H1 (cell line): ENCODE measurements at regions not wholly inside any gene's neighbourhood (a gene's known extent, or its start where the extent isn't known, plus 50 kb on each side); places are given as distances from the start of the nearest gene placed in this dataset.

Source experiments
- CTCF ChIA-PET: fragments of 300-600 bp; sonication (Branson Sonifier 250); formaldehyde crosslinking; loops from one replicate; lab custom pipeline; 2021; ENCODE audit not compliant: partially characterized antibody; lab: Charles Lee
- POLR2A ChIA-PET: fragments of 300-600 bp; sonication (Branson Sonifier 250); formaldehyde crosslinking; loops from one replicate; lab custom pipeline; 2021; ENCODE audit warnings: inconsistent platforms; ENCODE audit not compliant: partially characterized antibody; lab: Charles Lee
- DNase-seq, 2 experiments: peaks; one replicate each; pipeline versions ENCODE4 v3.0.0 to v3.0.0-alpha.2; 2010 to 2022; ENCODE audit warnings: low spot score in 2 of 2, low read depth in 1 of 2, mixed read lengths in 1 of 2
- FAIRE-seq: peaks from 2 replicates; lab custom pipeline; 2011; peaks lifted over from hg19 to GRCh38; lab: Jason Lieb, UNC
- H2AFZ ChIP-seq: 2 replicates; pipeline ENCODE4 v1.8.1; 2012; ENCODE audit warnings: low read length, inconsistent platforms
- H2AK5ac ChIP-seq: 2 replicates; pipeline ENCODE4 v1.6.1; 2013; ENCODE audit warnings: low read depth, low read length
- H2BK120ac ChIP-seq: replicated peaks from 2 replicates; pipeline ENCODE3; 2013; ENCODE audit warnings: low read depth, low read length, inconsistent platforms
- H2BK12ac ChIP-seq: 2 replicates; pipeline ENCODE4 v1.6.1; 2013; ENCODE audit warnings: low read depth, low read length
- H2BK15ac ChIP-seq: 2 replicates; pipeline ENCODE4 v1.6.1; 2013; ENCODE audit warnings: low read length
- H2BK20ac ChIP-seq: 2 replicates; pipeline ENCODE4 v1.6.1; 2013; ENCODE audit warnings: low read length
- H2BK5ac ChIP-seq: 2 replicates; pipeline ENCODE4 v1.6.1; 2013; ENCODE audit warnings: low read depth, low read length
- H3K14ac ChIP-seq: 2 replicates; pipeline ENCODE4 v1.6.1; 2013; ENCODE audit warnings: inconsistent platforms; ENCODE audit not compliant: insufficient read length
- H3K18ac ChIP-seq: 2 replicates; pipeline ENCODE4 v1.6.1; 2013; ENCODE audit warnings: low read length; ENCODE audit errors: extremely low read depth
- H3K23ac ChIP-seq: 2 replicates; pipeline ENCODE4 v1.6.1; 2013; ENCODE audit warnings: inconsistent platforms; ENCODE audit not compliant: insufficient read length
- H3K23me2 ChIP-seq: 2 replicates; pipeline ENCODE4 v1.6.1; 2013; ENCODE audit warnings: low read depth, low read length
- H3K27ac ChIP-seq: 2 replicates; pipeline ENCODE4 v1.6.1; 2011; ENCODE audit warnings: low read depth, low read length, inconsistent platforms
- H3K27me3 ChIP-seq, 4 experiments: replicated peaks in 1 of 4; 1 replicate in 1 of 4; 2 replicates in 3 of 4; pipeline versions ENCODE4 v1.6.1 to v1.8.1; 2011 to 2013; ENCODE audit warnings: low read length in 3 of 4, mild to moderate bottlenecking in 3 of 4, inconsistent platforms in 2 of 4, mixed read lengths in 2 of 4, moderate library complexity in 1 of 4; ENCODE audit not compliant: control insufficient read depth in 3 of 4, insufficient read depth in 3 of 4; ENCODE audit errors: extremely low read depth in 1 of 4
- H3K36me3 ChIP-seq, 4 experiments: 2 replicates each; pipeline versions ENCODE4 v1.6.1 to v1.8.1; 2011 to 2013; ENCODE audit warnings: mild to moderate bottlenecking in 4 of 4, low read length in 3 of 4, moderate library complexity in 2 of 4, control low read depth in 1 of 4, inconsistent platforms in 1 of 4; ENCODE audit not compliant: insufficient read depth in 4 of 4, control insufficient read depth in 2 of 4
- H3K4ac ChIP-seq: replicated peaks from 2 replicates; pipeline ENCODE3; 2013; ENCODE audit warnings: low read length, low read depth, mixed read lengths, inconsistent platforms; ENCODE audit not compliant: insufficient read length
- H3K4me1 ChIP-seq, 4 experiments: replicated peaks in 1 of 4; 1 replicate in 1 of 4; 2 replicates in 3 of 4; pipeline versions ENCODE4 v1.6.1 to v1.8.1; 2011 to 2013; ENCODE audit warnings: low read length in 3 of 4, inconsistent platforms in 2 of 4, mixed read lengths in 1 of 4; ENCODE audit not compliant: insufficient read depth in 4 of 4, control insufficient read depth in 3 of 4
- H3K4me2 ChIP-seq, 2 experiments: 2 replicates each; pipeline versions ENCODE4 v1.6.1 to v1.8.1; 2011 to 2013; ENCODE audit warnings: low read depth in 2 of 2, low read length in 2 of 2, control low read depth in 1 of 2, inconsistent platforms in 1 of 2, mild to moderate bottlenecking in 1 of 2; ENCODE audit not compliant: insufficient read depth in 1 of 2
- H3K4me3 ChIP-seq, 4 experiments: fragments of 200-600, 300-600 bp in 1 of 4; sonication (generic), shearing (Covaris generic), sonication (Bioruptor Twin) in 1 of 4; 2 replicates each; pipeline versions ENCODE4 v1.5.1 to v1.8.1; 2011 to 2016; ENCODE audit warnings: low read length in 4 of 4, low read depth in 3 of 4, control low read depth in 2 of 4, inconsistent platforms in 2 of 4, mild to moderate bottlenecking in 2 of 4, mixed read lengths in 1 of 4, moderate library complexity in 1 of 4; ENCODE audit not compliant: insufficient read depth in 2 of 4; ENCODE audit errors: extremely low read depth in 1 of 4
- H3K56ac ChIP-seq: replicated peaks from 2 replicates; pipeline ENCODE3; 2013; ENCODE audit warnings: low read depth, mild to moderate bottlenecking, mixed read lengths, low read length, inconsistent platforms; ENCODE audit not compliant: insufficient read length
- H3K79me1 ChIP-seq: 2 replicates; pipeline ENCODE4 v1.6.1; 2013; ENCODE audit warnings: low read depth, low read length, control low read depth
- H3K79me2 ChIP-seq, 2 experiments: 2 replicates each; pipeline versions ENCODE4 v1.6.1 to v1.8.1; 2012 to 2013; ENCODE audit warnings: low read length in 2 of 2, mild to moderate bottlenecking in 2 of 2, inconsistent platforms in 1 of 2; ENCODE audit not compliant: insufficient read depth in 2 of 2, control insufficient read depth in 1 of 2
- H3K9ac ChIP-seq, 4 experiments: replicated peaks in 1 of 4; 1 replicate in 1 of 4; 2 replicates in 3 of 4; pipeline versions ENCODE4 v1.6.1 to v1.8.1; 2011 to 2013; ENCODE audit warnings: low read depth in 3 of 4, low read length in 3 of 4, control low read depth in 2 of 4, mild to moderate bottlenecking in 2 of 4, moderate library complexity in 2 of 4, inconsistent platforms in 1 of 4; ENCODE audit errors: extremely low read depth in 1 of 4
- H3K9me3 ChIP-seq, 2 experiments: 2 replicates each; pipeline versions ENCODE4 v1.6.1 to v1.8.1; 2012 to 2013; ENCODE audit warnings: mild to moderate bottlenecking in 2 of 2, moderate library complexity in 2 of 2, control low read depth in 1 of 2, inconsistent platforms in 1 of 2, low read depth in 1 of 2, low read length in 1 of 2, mixed read lengths in 1 of 2; ENCODE audit not compliant: insufficient read depth in 2 of 2
- H4K20me1 ChIP-seq, 2 experiments: replicated peaks in 1 of 2; 2 replicates each; pipeline versions ENCODE3 to v1.8.1; 2011 to 2013; ENCODE audit warnings: inconsistent platforms in 2 of 2, low read length in 2 of 2, mild to moderate bottlenecking in 1 of 2; ENCODE audit not compliant: insufficient read depth in 2 of 2, control insufficient read depth in 1 of 2
- H4K5ac ChIP-seq: 2 replicates; pipeline ENCODE4 v1.6.1; 2013; ENCODE audit warnings: low read length, low read depth, mixed read lengths, inconsistent platforms; ENCODE audit not compliant: insufficient read length
- H4K8ac ChIP-seq: 2 replicates; pipeline ENCODE4 v1.8.0; 2013; ENCODE audit warnings: mild to moderate bottlenecking, moderate library complexity, low read length, inconsistent platforms; ENCODE audit not compliant: insufficient read depth; ENCODE audit errors: extremely low read depth
- H4K91ac ChIP-seq: replicated peaks from 2 replicates; pipeline ENCODE3; 2013; ENCODE audit warnings: low read length, mixed read lengths, inconsistent platforms; ENCODE audit not compliant: insufficient read length
- CBX5 ChIP-seq: fragments of 300-800, 300-1000 bp; sonication (generic); IDR thresholded peaks from 2 replicates; pipeline ENCODE4 v1.7.1; 2016; ENCODE audit warnings: antibody characterized with exemption, low read length, low read depth
- CBX8 ChIP-seq: fragments of 300-800, 300-1000 bp; sonication (generic); IDR thresholded peaks from 2 replicates; pipeline ENCODE4 v1.7.1; 2016; ENCODE audit warnings: low read depth, low read length, borderline replicate concordance
- CHD1 ChIP-seq: IDR thresholded peaks from 2 replicates; pipeline ENCODE4 v1.6.1; 2012; ENCODE audit warnings: low read depth, low read length, improper control_type of control experiment
- CHD2 ChIP-seq: IDR thresholded peaks from 2 replicates; pipeline ENCODE4 v1.6.1; 2012; ENCODE audit warnings: low read length, improper control_type of control experiment
- CTBP2 ChIP-seq: IDR thresholded peaks from 2 replicates; pipeline ENCODE4 v1.7.0; 2011; ENCODE audit warnings: borderline replicate concordance, mild to moderate bottlenecking, moderate library complexity, mixed read lengths, low read length; ENCODE audit not compliant: insufficient read depth, insufficient read length
- HDAC2 ChIP-seq, 2 experiments: fragments of 300-600 bp in 1 of 2; sonication (generic) in 1 of 2; IDR thresholded peaks; 2 replicates each; pipeline ENCODE4 v1.6.1; 2011 to 2012; ENCODE audit warnings: low read depth in 2 of 2, low read length in 2 of 2, mild to moderate bottlenecking in 2 of 2, moderate library complexity in 2 of 2, borderline replicate concordance in 1 of 2, inconsistent platforms in 1 of 2
- JUN ChIP-seq: IDR thresholded peaks from 2 replicates; pipeline ENCODE4 v1.6.1; 2011; ENCODE audit warnings: low read depth, mild to moderate bottlenecking, improper control_type of control experiment, low read length
- KDM4A ChIP-seq: IDR thresholded peaks from one replicate; pipeline ENCODE4 v1.7.1; 2012; ENCODE audit warnings: low read depth, mild to moderate bottlenecking, moderate library complexity, low read length, inconsistent platforms; ENCODE audit not compliant: severe bottlenecking
- MAX ChIP-seq: IDR thresholded peaks from 2 replicates; pipeline ENCODE4 v1.6.1; 2012; ENCODE audit warnings: inconsistent platforms
- NANOG ChIP-seq: IDR thresholded peaks from 2 replicates; pipeline ENCODE4 v1.6.1; 2011; ENCODE audit warnings: low read length, low read depth, mild to moderate bottlenecking, inconsistent platforms; ENCODE audit not compliant: insufficient read depth, poor library complexity, severe bottlenecking
- POLR2AphosphoS5 ChIP-seq: IDR thresholded peaks from 2 replicates; pipeline ENCODE4 v1.6.1; 2011; ENCODE audit warnings: low read depth, low read length
- POU5F1 ChIP-seq: IDR thresholded peaks from 2 replicates; pipeline ENCODE4 v1.6.1; 2011; ENCODE audit warnings: low read depth, mild to moderate bottlenecking, low read length, moderate library complexity
- SAP30 ChIP-seq: fragments of 300-600 bp; sonication (generic); IDR thresholded peaks from 2 replicates; pipeline ENCODE4 v1.7.1; 2012; ENCODE audit warnings: low read length, moderate library complexity, mild to moderate bottlenecking, inconsistent platforms; ENCODE audit not compliant: insufficient read depth, insufficient replicate concordance
- SP1 ChIP-seq: IDR thresholded peaks from 2 replicates; pipeline ENCODE4 v1.6.1; 2011; ENCODE audit warnings: low read depth, low read length
- TCF12 ChIP-seq: IDR thresholded peaks from 2 replicates; pipeline ENCODE4 v1.6.1; 2011; ENCODE audit warnings: low read depth, mild to moderate bottlenecking, low read length
- WGBS, 2 experiments: shearing (Covaris generic) in 1 of 2; methylation state at CpG; one replicate each; pipeline versions ENCODE4 v1.1.6 to v1.1.7; 2013 to 2015; ENCODE audit warnings: low lambda C conversion rate in 2 of 2, mixed read lengths in 2 of 2, inconsistent platforms in 1 of 2, low coverage in 1 of 2, missing lambda C conversion rate in 1 of 2; ENCODE audit not compliant: insufficient replicate concordance in 2 of 2, insufficient coverage in 1 of 2, insufficient read length in 1 of 2; ENCODE audit errors: extremely low coverage in 1 of 2, missing lambda C conversion rate in 1 of 2; 5-methylcytosine and 5-hydroxymethylcytosine counted together

- WGBS, 2 experiments, result 81% methylated on average over 5 of the region's 5 CpGs; no CpG with 5 or more reads in 1 of the 2 experiments
- no peak overlapping the region for H2BK15ac ChIP-seq
- H4K8ac ChIP-seq, result no peak overlapping the region
- no peaks in the 10 kb centered on the region for H3K79me1 ChIP-seq
- CTCF ChIA-PET, result no interaction called here
- no peak overlapping the region for H4K91ac ChIP-seq
- H2BK20ac ChIP-seq, result no peak overlapping the region
- no peak overlapping the region for H3K14ac ChIP-seq
- DNase-seq (no peak), FAIRE-seq (no peak)
- no peak overlapping the region for H3K18ac ChIP-seq
- no peak overlapping the region for H3K9ac ChIP-seq
- H3K9me3 ChIP-seq, result no peaks in the 10 kb centered on the region
- H4K20me1 ChIP-seq, result no peaks in the 10 kb centered on the region
- H3K36me3 ChIP-seq, result no peaks in the 10 kb centered on the region
- H3K23ac ChIP-seq, result no peak overlapping the region
- H3K79me2 ChIP-seq, result no peaks in the 10 kb centered on the region
- no peak overlapping the region for H3K4ac ChIP-seq
- peaks cover 2% of the 10 kb centered on the region; the same call in 1 of the 2 replicates for H3K23me2 ChIP-seq
- H2BK5ac ChIP-seq, result no peak overlapping the region
- H3K27me3 ChIP-seq, result no peaks in the 10 kb centered on the region; a peak in 1 of 7 replicates
- peaks cover 0 to 3% (median 0%) of the 10 kb centered on the region in 4 experiments; a peak in 1 of 7 replicates for H3K4me1 ChIP-seq
- no peak overlapping the region for H2BK120ac ChIP-seq
- no peak overlapping the region for H2BK12ac ChIP-seq
- POLR2A ChIA-PET, result no interaction called here
- no peak overlapping the region for H3K4me3 ChIP-seq
- H4K5ac ChIP-seq, result no peak overlapping the region
- H3K56ac ChIP-seq, result no peak overlapping the region
- no peak overlapping the region for H3K4me2 ChIP-seq
- no peak overlapping the region for H3K27ac ChIP-seq
- no peak overlapping the region for H2AK5ac ChIP-seq
- no peak overlapping the region for H2AFZ ChIP-seq
- TF ChIP-seq KDM4A (no peak), MAX (no peak), TCF12 (no peak), CHD1 (no peak), POLR2AphosphoS5 (no peak), CTBP2 (no peak), NANOG (no peak), SP1 (no peak), CBX5 (no peak), POU5F1 (no peak), SAP30 (no peak), JUN (no peak), CHD2 (no peak), HDAC2 (IDR thresholded peaks at IDR 0.05; ENCODE audit: borderline replicate concordance in 1 of 2, low read depth in 2 of 2, low read length in 2 of 2) (no peak), CBX8 (no peak)
Measured at GRCh38 chr11:45390407-45390806, 104.3 kb upstream of the SYT13 start.
